GM12878 (cell line): ENCODE measurements at regions not wholly inside any gene's neighbourhood (a gene's known extent, or its start where the extent isn't known, plus 50 kb on each side); places are given as distances from the start of the nearest gene placed in this dataset.

Experiments
- BCLAF1 ChIP-seq: fragments of 450-650 bp; IDR thresholded peaks from 2 replicates; pipeline ENCODE4 v1.6.1; 2017; ENCODE audit warnings: antibody characterized with exemption, mild to moderate bottlenecking, moderate library complexity
- BRCA1 ChIP-seq: IDR thresholded peaks from 2 replicates; pipeline ENCODE4 v1.6.1; 2011; ENCODE audit warnings: low read depth, low read length, improper control_type of control experiment
- EED ChIP-seq: sonication (generic); IDR thresholded peaks from 2 replicates; pipeline ENCODE4 v1.6.1; 2016; ENCODE audit warnings: antibody characterized with exemption, low read depth
- HSF1 ChIP-seq: fragments of 150-350 bp; IDR thresholded peaks from 2 replicates; pipeline ENCODE4 v1.6.1; 2014; ENCODE audit warnings: mild to moderate bottlenecking, low read depth, low read length
- POLR2A ChIP-seq: IDR thresholded peaks from 2 replicates; pipeline ENCODE4 v1.6.1; 2011; ENCODE audit warnings: low read depth, mild to moderate bottlenecking, low read length
- RFX5 ChIP-seq: IDR thresholded peaks from 2 replicates; pipeline ENCODE4 v1.6.1; 2011; ENCODE audit warnings: low read depth, low read length, improper control_type of control experiment
- SUPT20H ChIP-seq: IDR thresholded peaks from 2 replicates; pipeline ENCODE4 v1.6.1; 2011; ENCODE audit warnings: low read depth, mild to moderate bottlenecking, low read length, moderate library complexity, borderline replicate concordance; ENCODE audit not compliant: control insufficient read depth
- TARDBP ChIP-seq: IDR thresholded peaks from 2 replicates; pipeline ENCODE4 v1.6.1; 2016; ENCODE audit warnings: borderline replicate concordance
- USF2 ChIP-seq: IDR thresholded peaks from 2 replicates; pipeline ENCODE4 v1.6.1; 2011; ENCODE audit warnings: low read depth, low read length, improper control_type of control experiment, borderline replicate concordance
- ZBED1 ChIP-seq: IDR thresholded peaks from 2 replicates; pipeline ENCODE4 v1.6.1; 2016; ENCODE audit warnings: borderline replicate concordance
- ZNF24 ChIP-seq: fragments of 450-650 bp; IDR thresholded peaks from 2 replicates; pipeline ENCODE4 v1.6.1; 2017; ENCODE audit warnings: antibody characterized with exemption, mild to moderate bottlenecking

GRCh38 chr4:147418226-147418625 is 62.7 kb upstream of the EDNRA start (continued):
- TF ChIP-seq ZBED1 (no peak), EED (no peak), BCLAF1 (no peak), BRCA1 (no peak), RFX5 (no peak), POLR2A (no peak), ZNF24 (no peak), TARDBP (no peak), USF2 (no peak), HSF1 (no peak), SUPT20H (no peak)
- TF ChIP-seq, all 136 proteins: peak for 0
